Esophagus muscularis mucosa (tissue), 3 donors: ENCODE measurements at regions not wholly inside any gene's neighbourhood (a gene's known extent, or its start where the extent isn't known, plus 50 kb on each side); places are given as distances from the start of the nearest gene placed in this dataset.

Experiments
- CTCF ChIP-seq, 3 experiments: fragments of 200-600 bp in 2 of 3; fragments of 450-650 bp in 1 of 3; sonication (generic) in 2 of 3; IDR thresholded peaks; one replicate each; pipeline ENCODE4 v1.5.1; 2017 to 2019; ENCODE audit warnings: antibody characterized with exemption in 3 of 3, mild to moderate bottlenecking in 2 of 3, moderate library complexity in 1 of 3
- POLR2A ChIP-seq: fragments of 450-650 bp; IDR thresholded peaks from one replicate; pipeline ENCODE4 v1.6.1; 2017; ENCODE audit warnings: antibody characterized with exemption, moderate library complexity, mild to moderate bottlenecking, low read depth

- TF ChIP-seq CTCF (IDR thresholded peaks at IDR 0.05) (no peak), POLR2A (no peak)
Observed at GRCh38 chr3:20425138-20425537, 239.1 kb upstream of the SGO1 start.
